HL-60 (cell line): ENCODE measurements at regions not wholly inside any gene's neighbourhood (a gene's known extent, or its start where the extent isn't known, plus 50 kb on each side); places are given as distances from the start of the nearest gene placed in this dataset.

ENCODE experiments used
- DNase-seq, 2 experiments: peaks; one replicate each; pipeline ENCODE4 v3.0.0-alpha.2; 2010 to 2020; ENCODE audit warnings: low read depth in 1 of 2, low spot score in 1 of 2
- H3K27ac ChIP-seq: fragments of 250-450 bp; sonication (Bioruptor Pico); replicated peaks from 2 replicates; pipeline ENCODE4 v1.5.1; 2020; ENCODE audit warnings: mild to moderate bottlenecking, moderate library complexity
- H3K27me3 ChIP-seq: fragments of 250-450 bp; sonication (Bioruptor Pico); 2 replicates; pipeline ENCODE4 v1.5.1; 2021; ENCODE audit warnings: mild to moderate bottlenecking, moderate library complexity; ENCODE audit not compliant: insufficient read depth, poor library complexity, severe bottlenecking
- H3K4me3 ChIP-seq: replicated peaks from 2 replicates; pipeline ENCODE4 v1.5.1; 2011; ENCODE audit warnings: mild to moderate bottlenecking, control low read depth, low read length; ENCODE audit not compliant: insufficient read depth
- CTCF ChIP-seq: IDR thresholded peaks from one replicate; pipeline ENCODE4 v1.5.1; 2011; ENCODE audit warnings: low read length, control low read depth, inconsistent platforms; ENCODE audit not compliant: insufficient read depth
- GABPA ChIP-seq: IDR thresholded peaks from 2 replicates; pipeline ENCODE4 v1.6.1; 2012; ENCODE audit warnings: low read depth
- POLR2AphosphoS5 ChIP-seq: IDR thresholded peaks from 2 replicates; pipeline ENCODE4 v1.6.1; 2012; ENCODE audit warnings: low read depth
- REST ChIP-seq: IDR thresholded peaks from 2 replicates; pipeline ENCODE4 v1.6.1; 2012; ENCODE audit warnings: low read depth; ENCODE audit not compliant: insufficient replicate concordance
- SPI1 ChIP-seq: IDR thresholded peaks from 2 replicates; pipeline ENCODE4 v1.6.1; 2012; ENCODE audit warnings: low read depth, mild to moderate bottlenecking, borderline replicate concordance

GRCh38 chr21:16568661-16569060, 838.9 kb downstream of the USP25 start:
- no peak overlapping the region for H3K4me3 ChIP-seq
- TF ChIP-seq POLR2AphosphoS5 (no peak), REST (no peak), SPI1 (no peak), GABPA (no peak), CTCF (no peak)
- no peak overlapping the region for H3K27ac ChIP-seq
- DNase-seq: no peak
- no peaks in the 10 kb centered on the region for H3K27me3 ChIP-seq

GRCh38 chr21:16569679-16570078, 839.9 kb downstream of the USP25 start:
- no peak for DNase-seq
- Histone ChIP-seq H3K4me3 (no peak overlapping the region), H3K27ac (no peak overlapping the region), H3K27me3 (no peaks in the 10 kb centered on the region)
- TF ChIP-seq CTCF: no peak
- no peak for TF ChIP-seq POLR2AphosphoS5
- no peak for TF ChIP-seq REST
- TF ChIP-seq SPI1: no peak
- no peak for TF ChIP-seq GABPA

GRCh38 chr21:16570171-16570570, 840.4 kb downstream of the USP25 start:
- TF ChIP-seq CTCF (no peak), SPI1 (no peak), REST (no peak), POLR2AphosphoS5 (no peak), GABPA (no peak)
- H3K4me3 ChIP-seq: no peak overlapping the region
- DNase-seq: no peak
- no peaks in the 10 kb centered on the region for H3K27me3 ChIP-seq
- H3K27ac ChIP-seq: no peak overlapping the region
